ENCODE measurements at regions not wholly inside any gene's neighbourhood (a gene's known extent, or its start where the extent isn't known, plus 50 kb on each side); places are given as distances from the start of the nearest gene placed in this dataset.

DNA sequence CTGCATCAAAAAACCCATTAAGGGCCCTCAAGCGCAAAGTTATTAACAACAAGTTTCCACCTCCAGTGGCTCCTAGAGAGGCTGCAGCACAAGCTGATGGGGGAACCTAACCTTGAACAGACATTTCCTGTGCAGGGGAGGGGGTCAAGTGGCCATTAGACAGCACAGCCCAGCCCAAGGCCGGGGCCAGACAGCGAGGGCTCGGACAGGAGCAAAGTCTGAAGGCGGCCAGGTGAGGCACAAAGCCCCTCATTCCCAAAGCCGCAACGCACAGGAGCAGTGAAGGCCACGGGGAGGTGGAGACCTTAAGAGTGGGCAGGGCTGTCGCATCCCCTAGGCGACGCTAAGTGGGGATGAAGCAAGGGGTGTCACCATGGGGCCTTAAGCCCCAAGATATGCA lies 73.2 kb upstream of the ZNF746 start:
- H3K4me1 ChIP-seq, result peaks cover 0 to 27% (median 25%) of the 10 kb centered on the region in 4 donors
- TF ChIP-seq POLR2A (IDR thresholded peaks at IDR 0.05; ENCODE audit: low read depth) (no peak), EP300 (IDR thresholded peaks at IDR 0.05) (no peak), POLR2AphosphoS5 (IDR thresholded peaks at IDR 0.05) (no peak)
- TF ChIP-seq, protein P1, sequence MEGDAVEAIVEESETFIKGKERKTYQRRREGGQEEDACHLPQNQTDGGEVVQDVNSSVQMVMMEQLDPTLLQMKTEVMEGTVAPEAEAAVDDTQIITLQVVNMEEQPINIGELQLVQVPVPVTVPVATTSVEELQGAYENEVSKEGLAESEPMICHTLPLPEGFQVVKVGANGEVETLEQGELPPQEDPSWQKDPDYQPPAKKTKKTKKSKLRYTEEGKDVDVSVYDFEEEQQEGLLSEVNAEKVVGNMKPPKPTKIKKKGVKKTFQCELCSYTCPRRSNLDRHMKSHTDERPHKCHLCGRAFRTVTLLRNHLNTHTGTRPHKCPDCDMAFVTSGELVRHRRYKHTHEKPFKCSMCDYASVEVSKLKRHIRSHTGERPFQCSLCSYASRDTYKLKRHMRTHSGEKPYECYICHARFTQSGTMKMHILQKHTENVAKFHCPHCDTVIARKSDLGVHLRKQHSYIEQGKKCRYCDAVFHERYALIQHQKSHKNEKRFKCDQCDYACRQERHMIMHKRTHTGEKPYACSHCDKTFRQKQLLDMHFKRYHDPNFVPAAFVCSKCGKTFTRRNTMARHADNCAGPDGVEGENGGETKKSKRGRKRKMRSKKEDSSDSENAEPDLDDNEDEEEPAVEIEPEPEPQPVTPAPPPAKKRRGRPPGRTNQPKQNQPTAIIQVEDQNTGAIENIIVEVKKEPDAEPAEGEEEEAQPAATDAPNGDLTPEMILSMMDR (IDR thresholded peaks at IDR 0.05), result no peak
- DNase-seq (ENCODE audit: extremely low spot score), result peak; percentile 26
- no peak overlapping the region for H3K4me3 ChIP-seq
- no peak overlapping the region for H3K27ac ChIP-seq (replicated peaks in 1 of 4)
- H3K27me3 ChIP-seq, result no peaks in the 10 kb centered on the region
- peaks cover 0 to 4% (median 0%) of the 10 kb centered on the region in 4 donors for H3K36me3 ChIP-seq
- intact Hi-C loops (cut with DNase I), result no loop called here
- H3K9me3 ChIP-seq, result peaks cover 0 to 29% (median 27%) of the 10 kb centered on the region in 4 donors
- WGBS, result 97% methylated on average over 11 of the region's 11 CpGs

DNA sequence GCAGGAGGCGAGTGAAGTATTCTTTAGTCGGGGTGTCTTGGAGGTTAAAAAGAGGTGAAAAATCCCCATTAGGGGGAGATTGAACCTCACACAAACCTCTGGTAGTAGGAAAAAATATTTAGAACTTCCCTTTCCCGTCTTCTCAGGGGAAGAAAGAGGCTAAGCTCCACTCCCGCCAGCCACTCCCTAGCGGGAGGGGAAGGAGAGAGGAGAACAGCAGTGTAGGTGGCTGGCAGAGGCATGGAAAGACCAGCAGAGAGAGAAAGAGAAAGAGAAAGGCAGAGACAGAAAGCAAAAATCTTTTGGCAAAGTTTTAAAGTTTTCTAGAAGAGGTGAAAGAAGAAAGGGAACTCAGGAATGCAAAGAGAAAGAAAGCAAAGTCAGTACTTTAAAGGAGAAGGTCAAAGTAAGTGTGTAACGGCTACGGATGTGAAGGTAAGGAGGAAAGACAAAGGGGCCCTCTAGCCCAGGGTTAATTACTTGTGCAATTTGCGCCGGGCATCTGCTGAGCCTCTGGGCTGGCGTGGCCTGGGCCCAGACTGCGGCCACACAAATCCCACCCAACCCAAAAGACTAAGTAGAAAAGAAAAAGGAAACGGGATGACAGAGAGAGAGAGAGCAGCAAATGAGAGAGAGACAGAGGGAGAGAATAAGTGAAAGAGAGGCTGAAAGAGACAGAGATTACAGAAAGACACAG lies 72.3 kb upstream of the ZNF746 start:
- peaks cover 4 to 33% (median 28%) of the 10 kb centered on the region in 4 donors for H3K4me1 ChIP-seq
- H3K4me3 ChIP-seq, result no peak overlapping the region
- DNase-seq (ENCODE audit: extremely low spot score), result peak; percentile 29
- no peak for TF ChIP-seq EP300 (IDR thresholded peaks at IDR 0.05)
- TF ChIP-seq, protein P1 (IDR thresholded peaks at IDR 0.05), result no peak
- TF ChIP-seq POLR2A (IDR thresholded peaks at IDR 0.05; ENCODE audit: low read depth), result no peak
- no peak for TF ChIP-seq POLR2AphosphoS5 (IDR thresholded peaks at IDR 0.05)
- 98% methylated on average over 12 of the region's 12 CpGs for WGBS
- H3K9me3 ChIP-seq, result peaks cover 0 to 29% (median 27%) of the 10 kb centered on the region in 4 donors
- intact Hi-C loops (cut with DNase I), result no loop called here
- no peaks in the 10 kb centered on the region for H3K27me3 ChIP-seq
- H3K36me3 ChIP-seq, result peaks cover 0 to 4% (median 0%) of the 10 kb centered on the region in 4 donors
- no peak overlapping the region for H3K27ac ChIP-seq (replicated peaks in 1 of 4)

DNA sequence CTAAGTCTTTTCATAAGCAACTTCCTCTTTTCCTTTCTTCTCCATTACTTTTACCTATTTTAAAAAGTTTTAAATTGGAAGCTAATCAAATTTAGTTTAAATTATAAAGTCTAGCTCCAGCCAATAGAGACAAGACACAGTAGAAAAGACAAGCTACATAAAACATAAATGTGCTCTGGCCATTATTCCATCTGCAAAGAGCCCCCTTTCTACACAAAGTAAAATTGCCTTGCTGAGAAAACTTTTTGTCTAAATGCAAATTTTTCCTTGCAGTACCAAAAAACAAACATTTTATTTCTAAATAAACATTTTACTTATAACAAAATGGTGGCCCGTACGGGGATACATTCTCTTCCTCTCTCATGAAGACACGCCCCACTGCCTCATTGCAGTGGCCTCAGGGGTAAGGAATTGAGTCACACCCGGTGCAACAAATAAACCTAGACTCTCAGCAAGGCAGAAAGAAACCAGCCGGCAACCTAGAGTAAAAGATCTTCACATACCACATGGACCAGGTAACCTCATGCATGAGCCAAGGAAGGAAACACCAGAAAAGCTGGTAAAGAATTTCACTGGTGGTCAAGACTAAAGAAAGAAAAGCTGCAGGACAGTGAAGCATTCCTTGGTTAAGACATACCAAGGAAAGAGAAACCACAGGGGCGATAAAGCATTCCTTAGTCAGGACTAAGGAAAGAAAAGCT lies 71.6 kb upstream of the ZNF746 start:
- H3K9me3 ChIP-seq, result peaks cover 0 to 26% (median 24%) of the 10 kb centered on the region in 4 donors
- WGBS, result 98% methylated on average over 6 of the region's 6 CpGs

DNA sequence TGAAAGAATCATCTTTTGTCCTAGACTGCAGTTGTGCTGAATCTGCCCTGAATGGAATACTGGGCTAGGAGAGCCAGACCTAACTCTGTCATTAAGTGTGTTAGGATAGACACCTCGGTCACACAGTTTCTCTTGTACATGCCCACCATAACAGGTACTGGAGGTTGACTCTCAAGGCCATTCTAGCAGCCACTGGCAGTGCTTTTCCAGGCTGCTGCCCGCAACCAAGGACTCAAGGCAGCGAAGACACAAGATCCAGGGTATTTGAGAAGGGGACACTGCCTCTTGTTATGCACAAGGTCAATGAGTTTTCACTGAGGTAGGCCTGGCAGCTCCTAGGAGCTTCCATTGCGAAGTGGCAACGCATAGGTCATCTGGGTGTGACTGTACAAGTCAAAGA lies 70.6 kb upstream of the ZNF746 start:
- Histone ChIP-seq H3K4me1 (peaks cover 9 to 39% (median 34%) of the 10 kb centered on the region in 4 donors), H3K9me3 (peaks cover 0 to 20% (median 16%) of the 10 kb centered on the region in 4 donors), H3K27me3 (no peaks in the 10 kb centered on the region), H3K27ac (replicated peaks in 1 of 4) (peak overlapping the region in 1 of 4 donors; percentile 47), H3K4me3 (no peak overlapping the region), H3K36me3 (no peaks in the 10 kb centered on the region)
- DNase-seq (ENCODE audit: extremely low spot score), result peak; percentile 60
- WGBS, result 98% methylated on average over 5 of the region's 5 CpGs
- TF ChIP-seq EP300 (IDR thresholded peaks at IDR 0.05), result no peak
- TF ChIP-seq, protein P1 (IDR thresholded peaks at IDR 0.05), result no peak
- no peak for TF ChIP-seq POLR2A (IDR thresholded peaks at IDR 0.05; ENCODE audit: low read depth)
- no peak for TF ChIP-seq POLR2AphosphoS5 (IDR thresholded peaks at IDR 0.05)
- intact Hi-C loops (cut with DNase I), result no loop called here

More for the DNA sequence above, 71.6 kb upstream of the ZNF746 start:
- H3K36me3 ChIP-seq, result peaks cover 0 to 2% (median 0%) of the 10 kb centered on the region in 4 donors
- H3K4me3 ChIP-seq, result no peak overlapping the region
- no peaks in the 10 kb centered on the region for H3K27me3 ChIP-seq
- peaks cover 9 to 39% (median 34%) of the 10 kb centered on the region in 4 donors for H3K4me1 ChIP-seq
- peak; percentile 21 for DNase-seq (ENCODE audit: extremely low spot score)
- H3K27ac ChIP-seq (replicated peaks in 1 of 4), result no peak overlapping the region
- intact Hi-C loops (cut with DNase I), result no loop called here
- TF ChIP-seq POLR2A (IDR thresholded peaks at IDR 0.05; ENCODE audit: low read depth), result no peak
- TF ChIP-seq, protein P1 (IDR thresholded peaks at IDR 0.05), result no peak
- no peak for TF ChIP-seq POLR2AphosphoS5 (IDR thresholded peaks at IDR 0.05)
- no peak for TF ChIP-seq EP300 (IDR thresholded peaks at IDR 0.05)
